ENCODE measurements at regions not wholly inside any gene's neighbourhood (a gene's known extent, or its start where the extent isn't known, plus 50 kb on each side); places are given as distances from the start of the nearest gene placed in this dataset.

DNA sequence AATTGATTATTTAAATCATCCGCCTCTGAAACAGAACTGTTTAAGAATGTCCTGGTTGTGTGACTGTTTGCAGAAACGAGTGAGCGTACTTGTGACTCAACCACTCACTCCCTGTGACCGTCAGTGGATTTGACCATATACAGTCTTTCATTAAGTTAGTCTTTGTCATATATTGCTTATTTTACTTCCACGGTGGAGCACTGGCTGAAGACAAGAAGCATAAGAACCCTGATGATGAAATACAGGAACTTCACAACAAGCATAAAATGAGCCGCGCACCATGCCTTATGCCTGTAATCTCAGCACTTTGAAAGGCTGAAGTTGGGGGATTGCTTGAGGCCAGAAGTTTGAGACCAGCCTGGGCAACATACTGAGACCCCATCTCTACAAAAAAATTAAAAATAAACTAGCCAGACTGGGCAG lies 194.0 kb downstream of the TOMM20 start:
- DNase-seq (ENCODE audit: low spot score): no peak

- no peak for DNase-seq (ENCODE audit: low spot score)
Observed at GRCh38 chr1:234933475-234933874, 195.2 kb downstream of the TOMM20 start.

DNA sequence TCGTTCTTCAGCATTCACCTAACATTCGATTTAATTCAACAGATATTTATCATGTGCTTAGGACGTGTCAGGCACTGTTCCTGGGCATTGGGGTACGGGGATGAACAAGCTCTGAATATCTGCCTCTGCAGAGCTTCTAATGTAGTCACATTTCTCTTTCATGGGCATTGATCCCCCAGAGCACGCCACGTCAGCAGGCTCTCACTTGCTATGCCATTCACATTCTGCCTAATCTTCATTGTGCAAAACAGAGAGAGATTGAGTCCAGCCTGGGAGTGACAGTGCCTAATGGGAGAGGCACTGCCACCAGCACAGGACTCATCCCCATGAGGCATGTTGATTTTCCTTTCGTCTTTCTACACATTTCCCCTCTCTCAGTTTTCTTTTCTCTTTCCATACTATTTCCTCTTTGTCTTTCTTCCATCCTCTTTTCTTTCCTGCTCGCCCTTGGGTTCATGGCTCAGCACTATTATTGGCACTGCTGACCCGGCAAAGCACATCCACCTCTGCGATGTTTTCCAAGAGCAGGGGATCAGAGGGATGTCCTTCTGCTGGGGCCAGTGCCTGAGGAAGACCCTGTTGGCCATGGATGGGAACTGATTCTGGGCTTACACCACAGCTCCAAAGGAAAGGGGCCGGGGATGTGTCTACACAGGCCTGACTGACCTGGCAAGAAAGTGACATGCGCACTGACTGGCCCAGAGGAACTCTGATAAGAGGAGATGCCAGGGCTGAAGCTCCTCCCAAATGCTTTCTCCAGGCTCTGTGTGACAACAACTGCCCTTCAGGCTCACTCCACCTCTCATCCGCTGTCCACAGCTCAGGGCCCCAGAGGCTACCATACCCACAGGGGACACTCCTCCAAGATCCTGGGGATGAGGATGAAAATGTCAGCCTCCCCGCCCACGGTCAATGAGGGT lies 195.9 kb downstream of the TOMM20 start:
- no peak for DNase-seq (ENCODE audit: low spot score)

DNA sequence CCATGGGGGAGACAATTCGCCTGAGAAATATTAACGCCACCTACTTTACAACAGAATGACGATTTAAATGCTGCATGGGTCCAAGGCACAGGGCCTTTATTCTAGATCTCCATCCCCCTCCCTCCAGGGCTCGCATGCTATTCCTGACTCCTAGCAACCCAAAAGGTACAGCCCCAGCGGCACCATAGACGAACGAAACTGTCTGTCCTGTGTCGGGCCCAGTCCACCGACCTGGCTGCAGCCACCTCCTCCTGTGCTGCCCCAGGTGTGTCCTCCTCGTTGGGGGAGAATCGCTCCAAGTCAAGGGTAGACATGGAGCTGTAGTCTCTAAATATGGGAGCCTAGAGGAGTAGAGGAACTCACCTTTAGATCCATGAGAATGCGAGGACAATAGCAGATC lies 196.5 kb downstream of the TOMM20 start:
- no peak for DNase-seq (ENCODE audit: low spot score)

GRCh38 chr1:234931404-234931973 lies 197.1 kb downstream of the TOMM20 start:
- DNase-seq (ENCODE audit: low spot score): no peak

DNA sequence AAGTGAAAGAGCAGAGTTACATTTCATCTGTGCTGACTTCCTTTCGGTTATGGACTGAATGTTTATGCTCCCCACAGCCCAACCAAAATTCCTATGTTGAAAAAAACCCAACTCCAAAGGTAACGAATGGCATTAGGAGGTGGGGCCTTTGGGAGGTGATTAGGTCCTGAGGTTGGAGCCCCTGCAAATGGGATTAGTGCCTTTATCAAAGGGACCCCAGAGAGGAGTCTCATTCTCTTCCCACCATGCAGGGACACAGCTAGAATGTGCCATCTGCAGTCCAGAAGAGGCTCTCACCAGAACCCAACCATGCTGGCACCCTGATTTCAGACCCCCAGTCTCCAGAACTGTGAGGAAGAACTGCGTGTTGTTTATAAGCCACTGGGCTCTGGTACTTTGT lies 199.3 kb downstream of the TOMM20 start:
- no peak for DNase-seq (ENCODE audit: low spot score)

- DNase-seq (ENCODE audit: low spot score): no peak
Observed at GRCh38 chr1:234928642-234929041, 200.0 kb downstream of the TOMM20 start.

DNA sequence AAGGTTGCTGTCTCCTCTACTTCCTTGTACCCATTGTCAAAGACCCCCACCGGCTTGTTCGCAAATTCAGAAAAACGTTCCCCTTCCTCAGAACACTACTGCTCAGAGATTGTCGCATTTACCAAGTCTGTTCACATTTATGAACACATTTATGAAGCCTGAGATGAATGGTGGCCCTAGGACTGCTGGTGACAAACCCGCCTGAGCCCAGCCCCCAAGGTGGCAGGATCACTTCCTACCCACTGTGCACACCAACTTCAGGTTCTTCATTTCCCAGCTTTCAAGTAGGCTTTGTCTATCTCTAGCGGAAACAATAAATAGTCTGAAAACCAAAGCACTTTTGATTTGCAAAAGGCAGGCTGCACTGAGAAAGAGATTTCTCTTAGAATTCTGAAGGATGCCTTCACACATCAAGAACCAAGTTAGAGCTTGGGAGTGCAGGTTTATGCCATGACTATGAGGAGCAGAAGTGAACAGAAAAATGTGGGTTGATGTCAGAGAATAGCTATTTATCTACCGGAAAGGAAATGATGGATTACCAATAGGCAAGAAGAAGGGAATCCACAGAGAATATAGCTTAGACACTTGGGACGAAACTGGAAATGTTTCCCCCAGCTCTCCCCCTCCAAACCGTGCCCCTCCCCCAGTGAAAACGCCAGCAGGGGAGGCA lies 200.5 kb downstream of the TOMM20 start:
- DNase-seq (ENCODE audit: low spot score): no peak

DNA sequence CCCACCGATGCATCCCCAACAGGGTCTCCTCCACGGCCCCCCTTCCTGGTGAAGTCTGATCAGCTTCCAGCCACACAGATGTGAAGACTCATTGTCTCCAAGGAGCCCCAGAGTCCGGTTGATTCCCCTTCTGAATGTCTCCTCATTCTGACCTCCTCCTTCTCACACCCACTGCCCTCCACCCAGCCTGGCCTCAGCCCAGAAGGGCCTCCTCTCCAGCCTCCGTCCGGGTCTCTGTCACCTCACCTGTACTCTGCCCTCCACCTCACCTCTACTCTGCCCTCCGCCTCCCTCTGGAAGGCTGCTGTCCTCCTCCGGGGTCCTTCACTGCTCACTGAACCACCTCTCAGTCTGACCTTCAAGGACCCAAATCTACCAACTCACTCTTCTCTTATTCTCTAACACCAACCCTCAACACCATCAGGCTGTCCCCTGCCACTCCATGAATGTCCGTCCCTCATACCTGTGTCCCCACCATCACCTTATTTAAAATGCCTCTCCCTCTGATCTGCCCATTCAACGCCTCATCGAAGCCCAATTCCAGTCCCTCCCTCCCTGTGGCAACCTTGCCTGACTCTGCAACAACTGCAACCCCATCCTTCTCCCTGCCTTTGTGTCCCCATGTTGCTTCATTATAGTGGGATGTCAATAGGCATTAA lies 201.2 kb downstream of the TOMM20 start:
- no peak for DNase-seq (ENCODE audit: low spot score)

DNA sequence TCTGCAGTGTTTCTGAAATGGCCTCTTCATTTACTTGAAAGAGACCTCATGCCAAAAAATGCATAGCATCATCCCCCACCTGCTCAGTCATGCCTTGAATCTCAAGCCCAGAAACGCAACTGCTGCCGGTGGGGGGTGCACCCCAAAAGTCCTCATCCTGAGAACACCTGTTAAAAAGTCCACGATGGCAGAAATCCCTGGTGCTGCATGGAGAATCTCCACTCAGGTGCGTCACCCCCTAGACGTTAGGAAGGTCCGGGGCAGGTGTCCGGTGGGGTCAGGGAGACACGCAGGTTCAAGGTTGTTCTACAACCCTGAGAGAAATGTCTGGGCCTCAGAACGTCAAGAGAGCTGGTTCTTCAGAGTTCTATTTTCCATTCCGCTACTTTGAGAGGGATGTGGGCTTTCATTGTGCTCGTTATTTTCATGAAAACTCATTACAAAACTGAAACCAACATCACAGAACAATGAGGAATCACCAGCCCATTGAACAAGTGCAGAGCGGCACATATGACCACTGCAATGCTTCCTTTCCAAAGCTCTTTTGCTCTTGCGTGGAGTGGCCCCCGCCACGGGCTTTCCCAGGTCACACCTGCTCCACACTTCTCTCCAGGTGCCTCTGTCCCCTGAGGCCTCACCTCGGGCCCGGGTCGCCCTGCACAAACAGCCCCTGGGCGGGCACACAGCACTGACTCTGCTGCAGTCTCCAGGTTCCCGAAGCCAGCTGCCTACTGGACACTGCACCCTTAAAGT lies 201.9 kb downstream of the TOMM20 start:
- no peak for DNase-seq (ENCODE audit: low spot score)

- no peak for DNase-seq (ENCODE audit: low spot score)
Observed at GRCh38 chr1:234926264-234926558, 202.4 kb downstream of the TOMM20 start.

DNA sequence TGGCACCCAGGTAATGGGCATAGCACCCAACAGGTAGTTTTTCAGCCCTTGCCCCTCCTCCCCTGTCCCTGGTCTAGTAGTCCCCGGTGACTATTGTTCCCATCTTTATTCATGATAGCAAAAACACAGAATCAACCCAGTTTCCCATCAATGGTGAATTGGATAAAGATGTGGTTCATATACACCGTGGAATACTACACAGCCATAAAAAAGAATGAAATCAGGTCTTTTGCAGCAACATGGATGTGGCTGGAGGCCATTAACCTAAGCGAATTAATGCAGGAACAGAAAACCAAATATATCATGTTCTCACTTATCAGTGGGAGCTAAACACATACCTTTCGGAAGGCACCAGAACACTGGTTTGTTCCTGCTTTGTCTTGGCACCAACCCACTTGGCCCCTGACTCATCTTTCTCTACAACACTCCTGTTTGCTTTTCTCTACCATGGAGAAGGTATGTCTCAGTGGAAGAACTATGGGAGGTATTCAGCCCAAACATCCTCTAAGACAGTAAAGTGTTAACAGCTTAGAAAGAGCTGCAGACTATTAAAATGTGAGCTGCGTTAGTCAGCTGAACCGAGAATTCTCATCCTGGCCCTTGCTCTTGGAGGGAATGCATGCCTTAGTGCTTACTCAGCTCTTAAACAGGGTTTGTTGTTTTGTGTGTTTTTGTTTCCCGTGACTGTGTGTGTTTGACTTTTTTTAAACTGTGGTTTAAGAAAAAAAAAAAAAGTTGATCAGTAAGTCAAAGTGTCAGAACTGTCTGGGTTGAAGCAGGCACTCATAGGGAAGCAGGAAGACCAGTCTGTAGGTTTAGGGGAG lies 203.0 kb downstream of the TOMM20 start:
- no peak for DNase-seq (ENCODE audit: low spot score)

- no peak for DNase-seq (ENCODE audit: low spot score)
Observed at GRCh38 chr1:234924450-234925355, 203.9 kb downstream of the TOMM20 start.

- DNase-seq (ENCODE audit: low spot score): no peak
Observed at GRCh38 chr1:234923626-234924025, 205.0 kb downstream of the TOMM20 start.

DNA sequence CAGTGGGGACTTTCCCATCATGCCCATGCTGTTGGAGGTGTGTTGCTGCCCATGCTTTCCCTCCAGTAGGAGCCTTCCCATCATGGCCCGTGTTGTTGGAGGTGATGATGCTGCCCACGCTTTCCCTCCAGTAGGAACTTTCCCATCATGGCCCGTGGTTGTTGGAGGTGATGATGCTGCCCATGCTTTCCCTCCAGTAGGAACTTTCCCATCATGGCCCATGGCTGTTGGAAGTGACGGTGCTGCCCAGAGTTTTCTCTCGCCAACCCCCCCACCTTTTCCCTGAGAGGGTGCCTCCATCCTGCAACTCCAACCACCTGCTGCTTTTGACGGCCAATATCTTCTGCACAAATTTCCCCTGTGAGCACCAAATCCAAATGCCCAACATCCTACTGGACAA lies 205.7 kb downstream of the TOMM20 start:
- no peak for DNase-seq (ENCODE audit: low spot score)

GRCh38 chr1:234921266-234922062 lies 207.2 kb downstream of the TOMM20 start:
- no peak for DNase-seq (ENCODE audit: low spot score)

- no peak for DNase-seq (ENCODE audit: low spot score)
Observed at GRCh38 chr1:234920843-234921140, 207.8 kb downstream of the TOMM20 start.

GRCh38 chr1:234920136-234920842 lies 208.3 kb downstream of the TOMM20 start:
- no peak for DNase-seq (ENCODE audit: low spot score)

Data from D341Med (cell line).